GM12873 (cell line): ENCODE measurements at regions not wholly inside any gene's neighbourhood (a gene's known extent, or its start where the extent isn't known, plus 50 kb on each side); places are given as distances from the start of the nearest gene placed in this dataset.

Experiments
- TF ChIP-seq, protein P1 (sequence below): IDR thresholded peaks from 2 replicates; pipeline ENCODE4 v1.5.1; 2012; ENCODE audit warnings: low read depth, mild to moderate bottlenecking, moderate library complexity, low read length, control low read depth; ENCODE audit not compliant: insufficient read depth; ENCODE audit errors: missing control alignments

DNA sequence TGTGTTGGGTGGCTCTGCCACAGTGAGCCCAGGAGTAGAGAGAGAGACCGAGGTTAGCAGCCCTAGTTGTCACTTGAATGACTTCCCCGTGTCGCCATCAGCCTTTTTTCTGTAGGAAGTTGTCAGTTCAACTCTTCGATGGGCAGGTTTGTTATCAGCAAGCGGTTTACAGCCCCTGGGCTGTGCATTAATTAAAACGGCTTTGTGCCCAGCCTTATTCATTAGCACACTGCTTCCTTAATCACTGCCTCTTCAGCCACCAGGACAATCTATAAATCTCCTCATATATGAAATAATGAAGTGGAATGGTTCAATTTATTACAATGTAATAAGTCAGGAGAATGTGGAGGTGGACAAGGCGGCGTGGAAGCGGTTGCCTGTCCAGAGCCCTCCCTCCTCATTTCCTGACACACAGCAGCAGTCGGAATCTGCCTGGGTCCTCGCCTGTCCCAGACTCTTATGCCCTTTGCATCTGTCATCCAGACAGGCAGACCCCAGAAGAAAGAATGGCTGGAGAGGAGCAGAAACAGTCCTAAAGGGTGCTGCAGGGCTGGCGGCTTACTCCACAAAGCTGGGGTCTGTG, 122.4 kb upstream of the OPCML start:
- TF ChIP-seq, protein P1, sequence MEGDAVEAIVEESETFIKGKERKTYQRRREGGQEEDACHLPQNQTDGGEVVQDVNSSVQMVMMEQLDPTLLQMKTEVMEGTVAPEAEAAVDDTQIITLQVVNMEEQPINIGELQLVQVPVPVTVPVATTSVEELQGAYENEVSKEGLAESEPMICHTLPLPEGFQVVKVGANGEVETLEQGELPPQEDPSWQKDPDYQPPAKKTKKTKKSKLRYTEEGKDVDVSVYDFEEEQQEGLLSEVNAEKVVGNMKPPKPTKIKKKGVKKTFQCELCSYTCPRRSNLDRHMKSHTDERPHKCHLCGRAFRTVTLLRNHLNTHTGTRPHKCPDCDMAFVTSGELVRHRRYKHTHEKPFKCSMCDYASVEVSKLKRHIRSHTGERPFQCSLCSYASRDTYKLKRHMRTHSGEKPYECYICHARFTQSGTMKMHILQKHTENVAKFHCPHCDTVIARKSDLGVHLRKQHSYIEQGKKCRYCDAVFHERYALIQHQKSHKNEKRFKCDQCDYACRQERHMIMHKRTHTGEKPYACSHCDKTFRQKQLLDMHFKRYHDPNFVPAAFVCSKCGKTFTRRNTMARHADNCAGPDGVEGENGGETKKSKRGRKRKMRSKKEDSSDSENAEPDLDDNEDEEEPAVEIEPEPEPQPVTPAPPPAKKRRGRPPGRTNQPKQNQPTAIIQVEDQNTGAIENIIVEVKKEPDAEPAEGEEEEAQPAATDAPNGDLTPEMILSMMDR = no peak

DNA sequence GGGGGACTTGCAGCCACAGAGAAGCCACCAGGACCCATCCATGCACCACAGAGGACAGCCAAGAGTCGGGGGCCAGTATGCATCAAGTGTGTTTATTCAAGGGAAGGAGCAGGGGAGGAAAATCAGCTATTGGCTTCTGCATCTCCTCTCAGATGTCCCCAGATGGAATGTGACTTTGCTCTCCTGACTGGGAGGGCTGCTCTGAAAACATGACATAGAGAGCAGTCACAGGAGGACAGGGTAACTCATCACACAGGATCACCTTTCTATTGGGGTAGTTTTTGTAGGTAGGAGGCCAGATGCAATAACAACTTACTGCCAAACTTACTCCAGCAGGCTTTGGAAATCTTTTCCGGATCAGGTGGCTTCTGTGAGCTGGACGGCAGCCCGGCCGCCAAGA, 121.0 kb upstream of the OPCML start:
- TF ChIP-seq, protein P1 = no peak

DNA sequence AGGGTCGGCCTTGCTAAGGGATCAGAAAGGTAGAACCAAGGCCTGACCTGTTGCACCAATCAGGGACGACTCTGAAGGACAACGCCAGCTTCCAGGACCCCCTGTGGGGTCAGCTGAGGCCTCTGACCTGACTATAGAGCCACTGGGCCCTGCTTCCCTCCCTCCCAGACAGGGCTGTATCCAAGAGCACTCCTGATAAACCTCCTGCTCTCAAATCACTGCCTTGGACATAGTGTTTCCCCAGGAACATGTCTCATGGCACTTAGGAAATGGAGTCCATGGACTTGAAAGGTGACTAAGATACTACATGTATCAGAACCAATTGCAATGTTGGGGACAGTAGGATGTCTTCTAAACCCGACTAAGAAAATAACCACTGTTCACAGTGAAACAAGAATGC, 117.8 kb upstream of the OPCML start:
- TF ChIP-seq, protein P1 = no peak

DNA sequence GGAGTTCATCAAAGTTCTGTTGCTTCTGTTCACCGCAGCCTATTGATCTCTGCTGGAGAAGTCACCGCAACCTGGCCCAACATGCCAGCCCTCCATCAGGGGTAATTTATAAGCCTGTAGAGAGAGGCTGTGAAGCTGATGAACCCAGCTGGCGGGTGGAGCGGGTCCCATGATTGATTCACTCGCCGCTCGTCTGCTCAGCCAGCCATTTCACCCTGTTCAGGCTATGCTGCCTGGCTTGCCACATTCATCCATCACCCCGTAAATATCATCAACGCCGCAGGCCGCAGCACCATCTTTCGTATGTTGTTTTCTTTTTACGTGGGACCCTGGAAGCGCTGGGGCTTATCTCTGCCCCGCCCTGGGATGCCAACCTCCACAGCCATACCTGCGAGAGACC, 116.7 kb upstream of the OPCML start:
- TF ChIP-seq, protein P1 = no peak

DNA sequence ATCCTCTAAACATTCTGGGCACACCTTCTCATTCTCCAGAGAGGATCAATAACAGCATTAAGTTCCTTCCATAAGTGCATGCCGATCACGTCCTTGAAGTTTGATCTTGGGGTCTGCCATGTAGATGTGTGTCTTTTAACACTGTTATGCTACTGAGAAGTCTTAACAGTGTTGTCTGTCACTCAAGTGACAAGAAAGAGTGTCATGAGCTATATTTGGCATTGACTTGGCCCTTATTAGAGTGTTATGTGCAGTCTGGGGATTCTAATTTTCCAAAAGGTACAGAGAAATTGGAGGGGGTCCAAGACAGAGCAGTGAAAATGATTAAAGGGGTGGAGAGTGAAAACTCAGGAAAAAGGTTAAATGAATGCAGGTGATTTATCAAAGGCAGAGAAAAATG, 107.1 kb upstream of the OPCML start:
- TF ChIP-seq, protein P1 = no peak

DNA sequence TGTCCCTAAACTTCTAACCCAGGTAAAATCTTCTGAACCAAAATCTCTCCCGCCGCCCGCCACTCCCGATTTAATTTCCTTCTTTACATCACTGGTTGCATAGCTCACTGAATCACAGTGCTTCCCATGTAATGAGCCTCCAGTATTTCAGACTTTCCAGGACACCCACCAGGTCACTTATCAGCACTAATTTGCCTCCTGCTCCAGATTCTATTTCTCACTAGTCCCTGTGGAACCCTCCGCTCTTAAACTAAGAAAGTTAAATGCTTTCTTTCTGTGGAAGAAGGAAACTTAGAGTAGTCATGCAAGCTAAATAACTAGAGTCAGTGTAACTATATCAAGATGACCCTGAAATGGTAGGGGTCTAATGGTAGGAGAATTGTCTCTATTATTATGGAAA, 106.6 kb upstream of the OPCML start:
- TF ChIP-seq, protein P1 = no peak

DNA sequence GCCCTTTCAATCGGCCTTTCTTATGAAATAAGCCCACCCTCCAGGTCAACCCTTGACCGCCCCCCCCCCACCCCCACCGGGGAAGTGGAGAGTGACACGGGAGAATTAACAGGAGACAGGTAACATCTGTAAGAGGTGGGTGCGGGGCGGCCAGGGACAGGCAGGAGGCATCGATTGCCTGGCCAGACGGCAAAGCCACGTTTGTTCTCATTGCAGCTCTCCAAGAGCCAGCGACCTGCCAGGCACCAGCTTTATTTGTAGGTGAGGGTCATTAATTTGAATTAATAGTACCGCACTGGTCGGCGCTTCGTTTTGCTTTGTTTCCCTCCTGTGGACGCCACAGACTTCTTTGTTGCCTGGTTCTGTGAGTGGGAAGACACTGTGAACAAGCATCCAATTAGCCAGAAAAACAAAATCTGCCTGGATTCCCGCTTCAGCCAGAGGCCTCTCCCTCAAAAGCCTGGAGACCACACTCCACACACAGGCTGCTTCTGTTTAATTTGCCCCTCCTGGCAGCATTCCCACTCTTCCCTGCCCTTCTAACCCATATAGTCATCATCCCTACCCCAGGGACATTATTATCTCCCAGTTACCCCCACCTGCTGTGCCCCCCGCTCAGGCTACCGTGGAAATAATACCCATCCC, 104.5 kb upstream of the OPCML start:
- TF ChIP-seq, protein P1 = no peak
